ENCODE measurements at regions not wholly inside any gene's neighbourhood (a gene's known extent, or its start where the extent isn't known, plus 50 kb on each side); places are given as distances from the start of the nearest gene placed in this dataset.

DNA sequence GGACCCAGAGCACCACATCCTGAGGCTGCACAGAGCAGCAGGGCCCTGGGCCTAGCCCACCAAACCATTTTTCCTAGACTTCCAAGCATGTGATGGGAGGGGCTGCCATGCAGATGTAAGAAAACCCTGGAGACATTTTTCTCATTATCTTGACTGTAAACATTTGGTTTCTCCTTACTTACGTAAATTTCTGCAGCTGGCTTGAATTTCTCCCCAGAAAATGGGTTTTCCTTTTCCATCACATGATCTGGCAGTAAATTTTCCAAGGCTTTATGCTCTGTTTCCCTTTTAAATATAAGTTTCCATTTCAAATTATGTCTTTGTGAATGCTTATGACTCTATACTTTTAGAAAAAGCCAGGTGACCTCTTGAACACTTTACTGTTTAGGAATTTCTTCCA lies 945.9 kb upstream of the NDST4 start:
- TF ChIP-seq, protein P1, sequence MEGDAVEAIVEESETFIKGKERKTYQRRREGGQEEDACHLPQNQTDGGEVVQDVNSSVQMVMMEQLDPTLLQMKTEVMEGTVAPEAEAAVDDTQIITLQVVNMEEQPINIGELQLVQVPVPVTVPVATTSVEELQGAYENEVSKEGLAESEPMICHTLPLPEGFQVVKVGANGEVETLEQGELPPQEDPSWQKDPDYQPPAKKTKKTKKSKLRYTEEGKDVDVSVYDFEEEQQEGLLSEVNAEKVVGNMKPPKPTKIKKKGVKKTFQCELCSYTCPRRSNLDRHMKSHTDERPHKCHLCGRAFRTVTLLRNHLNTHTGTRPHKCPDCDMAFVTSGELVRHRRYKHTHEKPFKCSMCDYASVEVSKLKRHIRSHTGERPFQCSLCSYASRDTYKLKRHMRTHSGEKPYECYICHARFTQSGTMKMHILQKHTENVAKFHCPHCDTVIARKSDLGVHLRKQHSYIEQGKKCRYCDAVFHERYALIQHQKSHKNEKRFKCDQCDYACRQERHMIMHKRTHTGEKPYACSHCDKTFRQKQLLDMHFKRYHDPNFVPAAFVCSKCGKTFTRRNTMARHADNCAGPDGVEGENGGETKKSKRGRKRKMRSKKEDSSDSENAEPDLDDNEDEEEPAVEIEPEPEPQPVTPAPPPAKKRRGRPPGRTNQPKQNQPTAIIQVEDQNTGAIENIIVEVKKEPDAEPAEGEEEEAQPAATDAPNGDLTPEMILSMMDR (IDR thresholded peaks at IDR 0.05) = no peak
- no peak for TF ChIP-seq TCF7L2 (IDR thresholded peaks at IDR 0.05; ENCODE audit: low read depth, low read length)
- TF ChIP-seq POLR2AphosphoS5 (IDR thresholded peaks at IDR 0.05; ENCODE audit: low read depth, low read length) = no peak
